GM19239 (cell line): ENCODE measurements at regions not wholly inside any gene's neighbourhood (a gene's known extent, or its start where the extent isn't known, plus 50 kb on each side); places are given as distances from the start of the nearest gene placed in this dataset.
"Not testable (repeated sequence)": the region's sequence is repeated elsewhere in the genome, so short reads cannot be mapped to it uniquely, and the experiment has no call there.

ENCODE experiments used
- DNase-seq: peaks from one replicate; pipeline ENCODE4 v3.0.0; 2011; ENCODE audit warnings: low spot score; ENCODE audit not compliant: insufficient read length
- FAIRE-seq: peaks from 2 replicates; lab custom pipeline; 2011; peaks lifted over from hg19 to GRCh38; lab: Jason Lieb, UNC

DNA sequence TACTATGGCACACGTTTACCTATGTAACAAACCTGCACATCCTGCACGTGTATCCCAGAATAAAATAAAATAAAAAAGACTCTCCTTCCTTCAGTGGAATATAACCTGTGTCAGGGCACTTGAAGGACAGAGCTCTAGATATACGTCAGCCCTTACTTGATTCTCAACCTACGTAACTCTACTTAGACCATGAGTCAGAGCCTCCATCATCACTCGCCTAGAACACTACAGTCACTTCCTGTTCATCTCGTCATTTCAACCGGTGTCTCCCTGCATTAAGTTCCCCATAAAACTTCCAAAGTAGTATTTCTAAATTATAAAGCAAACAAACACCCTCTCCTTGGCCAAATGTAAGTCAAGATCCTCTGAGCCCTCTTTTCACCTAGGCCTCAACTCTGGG lies 243.5 kb upstream of the CCNG1 start:
- DNase-seq (no peak), FAIRE-seq (no peak)

- DNase-seq (no peak), FAIRE-seq (no peak)
These were observed 231.8 kb upstream of the CCNG1 start for GRCh38 chr5:163205645-163206044.

DNA sequence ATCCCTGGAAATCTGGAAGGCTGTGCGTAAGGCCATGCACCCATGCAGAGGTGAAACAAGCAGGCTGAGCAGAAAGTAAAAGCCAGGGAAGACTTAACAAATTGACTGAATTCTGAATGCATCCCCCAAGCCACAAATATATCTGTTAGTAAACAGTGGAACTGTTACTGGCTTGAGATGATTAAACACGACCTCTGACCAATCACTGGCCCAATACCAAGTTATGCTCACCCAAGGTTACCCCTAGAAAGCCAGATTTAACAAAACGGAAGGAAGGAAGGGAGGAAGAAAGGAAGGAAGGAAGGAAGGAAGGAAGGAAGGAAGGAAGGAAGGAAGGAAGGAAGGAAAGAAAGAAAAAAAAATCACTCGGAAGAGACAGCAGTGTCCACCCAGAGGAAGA lies 215.8 kb upstream of the CCNG1 start:
- DNase-seq (no peak), FAIRE-seq (no peak)

DNA sequence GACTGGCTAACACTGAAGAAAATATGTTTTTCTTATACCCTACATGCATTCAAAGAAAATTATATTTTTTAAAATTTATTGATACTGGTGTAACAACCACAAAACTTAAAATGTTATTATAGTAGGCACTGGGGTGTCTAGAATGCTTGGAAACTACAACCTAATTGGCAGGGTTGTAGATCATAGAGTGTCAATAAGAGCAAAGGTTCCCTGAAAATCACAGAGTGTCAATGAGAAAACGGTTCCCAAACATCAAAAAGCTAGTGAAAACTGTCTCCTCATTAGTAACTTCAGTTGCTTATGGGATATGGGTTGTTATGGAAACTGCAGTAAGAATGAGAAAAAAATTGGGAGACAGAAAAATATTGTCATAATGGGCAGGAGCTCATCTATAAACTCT lies 214.4 kb upstream of the CCNG1 start:
- FAIRE-seq, result no peak

DNA sequence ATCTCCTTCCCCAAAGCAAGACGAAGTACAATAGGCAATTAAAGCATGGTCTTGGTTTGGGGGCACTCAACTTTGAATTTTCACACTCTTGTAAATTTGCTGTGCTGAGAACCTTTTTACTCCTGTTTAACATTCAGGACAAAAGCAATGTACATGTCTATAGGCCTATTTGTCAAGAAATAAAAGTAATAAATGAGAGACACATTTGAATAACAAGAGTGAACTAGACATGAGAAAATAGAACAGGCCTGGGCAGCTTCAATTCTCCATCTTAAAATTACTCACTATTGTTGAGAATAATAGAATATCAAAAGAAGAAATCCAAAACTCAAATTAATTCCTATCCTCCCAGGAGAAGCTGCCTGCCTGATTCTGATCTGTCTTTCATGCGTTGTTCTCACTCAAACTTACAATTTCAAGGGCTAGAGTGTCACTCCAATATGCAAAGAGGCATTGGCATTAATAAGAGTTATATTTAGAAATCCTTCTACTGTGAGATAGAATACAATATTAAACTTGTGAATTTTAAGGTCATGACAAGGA lies 192.9 kb upstream of the CCNG1 start:
- FAIRE-seq (no peak), DNase-seq (no peak)

More for the DNA sequence above, 214.4 kb upstream of the CCNG1 start:
- DNase-seq, result no peak

DNA sequence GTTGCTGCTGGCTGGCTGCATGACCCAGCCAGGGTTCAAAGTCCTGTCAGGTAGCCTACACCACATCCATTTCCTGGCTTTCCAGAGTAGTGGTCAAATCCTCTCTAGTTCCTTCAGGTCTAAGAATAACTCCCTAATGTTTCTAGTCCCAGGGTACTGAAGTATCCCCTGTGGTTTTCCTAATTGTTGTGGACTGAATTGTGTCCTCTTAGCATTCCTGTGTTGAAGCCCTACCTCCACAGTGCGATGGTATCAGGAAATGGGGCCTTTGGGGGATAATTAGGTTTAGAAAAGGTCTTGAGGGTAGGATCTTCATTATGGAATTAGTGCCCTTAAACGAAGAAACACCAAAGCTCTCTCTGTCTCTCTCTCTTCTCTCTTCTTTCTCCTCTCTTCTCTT lies 191.8 kb upstream of the CCNG1 start:
- DNase-seq (no peak), FAIRE-seq (no peak)

DNA sequence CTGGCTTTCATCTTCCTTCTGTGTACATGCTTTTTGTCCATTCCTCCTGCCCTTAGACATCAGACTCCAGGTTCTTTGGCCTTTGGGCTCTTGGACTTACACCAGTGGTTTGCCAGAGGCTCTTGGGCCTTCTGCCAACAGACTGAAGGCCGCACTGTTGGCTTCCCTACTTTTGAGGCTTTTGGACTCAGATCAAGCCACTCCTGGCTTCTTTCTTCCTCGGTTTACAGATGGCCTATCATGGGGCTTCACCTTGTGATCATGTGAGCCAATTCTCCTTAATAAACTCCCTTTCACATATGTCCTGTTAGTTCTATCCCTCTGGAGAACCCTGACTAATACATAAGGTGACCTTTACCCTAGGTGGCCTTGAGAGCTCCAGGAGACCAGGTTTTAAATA lies 189.1 kb upstream of the CCNG1 start:
- DNase-seq, result no peak
- FAIRE-seq, result no peak

DNA sequence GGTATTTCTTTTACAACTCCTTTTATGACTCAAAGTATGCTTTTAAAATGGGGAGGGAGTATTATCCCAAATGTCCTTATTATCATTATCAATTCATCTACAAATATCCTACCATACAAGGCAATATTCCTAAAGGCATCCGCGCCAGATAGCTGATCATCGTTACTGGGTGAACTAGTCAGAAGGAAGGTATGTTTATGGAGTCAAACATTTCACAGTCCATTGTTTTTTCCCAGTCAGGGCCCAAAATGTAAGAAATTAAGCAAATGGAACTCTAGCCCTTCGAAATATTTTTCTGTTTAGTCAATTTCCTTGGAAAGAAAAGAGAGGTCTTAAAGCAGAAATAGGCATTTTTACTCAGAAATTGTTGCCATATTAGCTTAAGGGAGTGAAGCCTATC lies 188.5 kb upstream of the CCNG1 start:
- no peak for FAIRE-seq
- no peak for DNase-seq

DNA sequence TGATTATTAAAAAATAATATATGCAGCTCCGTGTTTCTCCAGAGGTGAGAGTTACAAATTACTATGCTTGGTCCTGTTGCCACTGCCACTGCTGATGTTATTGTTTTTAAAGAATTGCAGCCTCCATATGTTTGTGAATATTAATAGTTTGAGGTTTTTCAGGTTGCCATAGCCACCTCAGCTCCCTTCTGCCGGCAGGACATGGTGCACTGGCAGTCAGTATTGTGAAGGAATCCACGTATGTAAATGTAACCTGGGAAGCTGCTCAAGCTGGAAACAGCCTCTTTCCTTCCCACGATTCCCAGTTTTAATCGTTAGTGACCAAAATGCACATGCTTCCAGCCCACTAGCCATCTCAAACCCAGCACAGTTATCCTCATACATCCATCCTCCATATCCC lies 184.4 kb upstream of the CCNG1 start:
- DNase-seq (no peak), FAIRE-seq (no peak)

DNA sequence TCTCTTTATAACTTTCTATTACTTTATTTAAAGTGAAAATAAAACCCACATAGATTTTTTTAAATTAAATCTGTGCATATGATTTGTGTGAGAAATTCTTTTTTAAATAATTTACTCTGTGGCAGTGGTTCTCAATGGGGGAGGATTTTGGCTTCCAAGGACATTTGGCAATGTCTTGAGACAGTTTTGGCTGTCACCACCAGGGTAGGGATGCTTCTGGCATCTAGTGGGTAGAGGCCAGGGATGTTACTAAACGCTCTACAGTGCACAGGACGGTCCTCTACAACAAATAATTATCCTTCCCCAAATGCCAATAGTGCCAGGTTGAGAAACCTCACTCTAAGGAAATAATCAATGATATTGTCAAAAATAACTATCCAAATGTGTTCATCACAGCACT lies 177.9 kb upstream of the CCNG1 start:
- DNase-seq (no peak), FAIRE-seq (no peak)

DNA sequence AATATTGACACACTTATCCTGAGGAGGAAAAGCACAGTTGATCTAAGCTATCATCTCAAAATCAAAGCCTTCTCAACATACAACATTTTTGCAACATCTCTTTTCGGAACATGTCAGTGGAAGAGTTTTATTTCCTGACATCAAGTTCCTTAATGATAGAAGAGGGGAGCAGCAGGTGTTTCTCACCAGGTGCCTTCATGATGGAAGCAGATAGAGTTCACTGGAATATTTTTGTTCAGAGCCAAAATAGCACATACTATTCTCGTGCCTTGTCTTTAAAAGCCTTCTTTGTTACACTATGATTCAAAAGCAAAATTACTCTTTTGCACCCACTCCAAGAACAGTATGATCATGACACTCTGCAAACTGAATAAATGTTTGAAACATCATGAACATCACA lies 176.9 kb upstream of the CCNG1 start:
- no peak for DNase-seq
- FAIRE-seq, result no peak

GRCh38 chr5:163260961-163261360 lies 176.4 kb upstream of the CCNG1 start:
- DNase-seq (no peak), FAIRE-seq (no peak)

GRCh38 chr5:163261647-163262269 lies 175.6 kb upstream of the CCNG1 start:
- FAIRE-seq (no peak), DNase-seq (no peak)

GRCh38 chr5:163266249-163266648 lies 171.1 kb upstream of the CCNG1 start:
- not testable (repeated sequence) for DNase-seq, FAIRE-seq

DNA sequence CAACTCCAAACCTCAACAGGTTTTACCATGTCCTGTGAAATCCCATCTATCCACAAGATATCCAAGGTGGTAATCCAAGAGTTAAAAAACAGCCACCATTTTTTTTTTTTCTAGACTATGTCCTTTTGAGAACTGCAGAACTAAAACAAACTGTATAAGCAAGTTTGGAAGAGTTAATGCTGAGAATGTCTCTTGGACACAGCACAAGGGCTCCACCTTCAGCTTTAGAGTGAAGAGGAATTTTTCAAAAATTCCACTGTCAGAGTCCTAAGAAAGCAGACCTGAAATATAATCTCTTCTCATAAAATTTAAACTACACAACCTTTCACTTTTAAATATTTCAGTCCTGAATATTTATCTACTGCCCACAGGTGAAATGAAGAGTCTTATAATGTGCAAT lies 167.8 kb upstream of the CCNG1 start:
- FAIRE-seq (no peak), DNase-seq (no peak)

- FAIRE-seq, result no peak
These were observed 160.9 kb upstream of the CCNG1 start for GRCh38 chr5:163276466-163276865.

GRCh38 chr5:163280897-163281296 lies 156.5 kb upstream of the CCNG1 start:
- DNase-seq, FAIRE-seq: not testable (repeated sequence)

More at GRCh38 chr5:163276466-163276865, 160.9 kb upstream of the CCNG1 start:
- no peak for DNase-seq

GRCh38 chr5:163281512-163281911 lies 155.9 kb upstream of the CCNG1 start:
- DNase-seq, result no peak
- no peak for FAIRE-seq

DNA sequence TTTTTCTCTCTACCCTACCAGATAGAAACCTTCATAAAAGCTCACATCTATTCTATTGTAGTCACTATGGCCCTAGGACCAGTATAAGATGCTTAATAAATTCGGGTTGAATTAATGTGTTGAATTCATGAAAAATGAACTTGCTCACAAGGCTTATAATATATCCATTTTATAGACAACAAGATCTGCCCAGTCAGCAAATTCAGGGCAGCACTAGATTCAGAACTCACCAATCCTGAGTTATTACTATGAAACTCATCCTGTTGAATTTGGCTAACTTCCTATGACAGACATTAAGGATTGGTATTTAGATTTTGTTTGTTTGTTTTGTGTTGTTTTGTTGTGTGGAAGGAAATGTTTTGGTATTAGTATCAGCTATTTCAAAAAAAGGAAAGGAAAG lies 143.6 kb upstream of the CCNG1 start:
- FAIRE-seq, result no peak
- no peak for DNase-seq

DNA sequence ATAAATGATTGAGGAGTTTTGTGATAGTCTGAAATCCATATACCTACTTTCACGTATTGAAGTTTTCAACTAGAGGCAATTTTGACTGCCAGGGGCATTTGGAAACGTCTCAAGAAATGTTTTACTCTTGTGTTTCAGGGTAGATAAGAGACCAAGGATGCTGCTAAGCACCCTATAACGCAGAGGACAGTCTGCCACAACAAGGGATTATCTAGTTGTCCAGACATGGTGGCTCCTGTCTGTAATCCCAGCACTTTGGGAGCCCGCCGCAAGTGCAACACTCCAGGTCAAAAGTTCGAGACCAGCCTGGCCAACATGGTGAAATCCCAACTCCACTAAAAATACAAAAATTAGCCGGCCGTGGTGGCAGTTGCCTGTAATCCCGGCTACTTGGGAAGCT lies 133.7 kb upstream of the CCNG1 start:
- FAIRE-seq, result no peak
- no peak for DNase-seq

- DNase-seq (no peak), FAIRE-seq (no peak)
These were observed 131.7 kb upstream of the CCNG1 start for GRCh38 chr5:163305655-163306054.

DNA sequence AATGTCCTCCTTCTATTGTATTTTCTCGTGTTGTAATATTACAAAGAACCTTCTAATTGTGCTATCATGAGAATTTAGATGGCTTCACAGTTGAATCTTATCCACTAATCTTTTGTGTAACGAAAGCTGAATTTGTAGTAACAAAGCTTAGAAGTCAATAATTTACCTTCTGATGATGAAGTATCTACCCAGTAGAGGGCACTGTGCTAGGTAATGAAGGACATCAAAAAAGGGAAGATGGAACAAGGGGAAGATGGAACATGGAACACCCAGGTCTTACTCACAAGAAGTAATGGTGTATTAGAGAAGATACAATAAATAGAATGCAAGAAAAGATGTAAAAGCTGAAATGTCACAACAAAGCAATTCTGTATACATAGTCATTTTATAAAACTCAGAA lies 131.0 kb upstream of the CCNG1 start:
- DNase-seq (no peak), FAIRE-seq (no peak)
